ENCODE measurements at regions not wholly inside any gene's neighbourhood (a gene's known extent, or its start where the extent isn't known, plus 50 kb on each side); places are given as distances from the start of the nearest gene placed in this dataset.

DNA sequence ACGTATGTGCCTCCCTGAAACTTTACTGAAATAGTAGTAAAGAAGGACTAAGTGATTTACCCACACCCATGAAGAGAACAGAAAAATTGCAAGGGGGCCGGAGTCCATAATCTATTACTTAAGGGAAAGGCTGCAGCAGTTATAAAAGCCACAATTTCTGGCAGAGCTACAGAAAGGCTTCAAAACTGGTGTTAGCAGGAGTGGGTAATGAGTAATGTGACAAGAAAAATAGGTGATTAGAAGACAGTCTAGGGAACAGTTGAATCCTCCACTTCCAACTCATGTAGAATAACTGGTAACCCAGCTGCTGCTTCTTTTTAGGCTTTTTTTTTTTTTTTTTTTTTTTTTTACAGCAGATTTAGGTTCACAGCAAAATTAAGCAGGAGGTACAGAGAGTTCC, 413.3 kb downstream of the SFMBT2 start:
- H3K4me3 ChIP-seq = no peak overlapping the region
- intact Hi-C loops (cut with DNase I) = no loop called here
- H3K27me3 ChIP-seq = no peaks in the 10 kb centered on the region
- H3K4me1 ChIP-seq = no peaks in the 10 kb centered on the region
- no peaks in the 10 kb centered on the region for H3K9me3 ChIP-seq
- TF ChIP-seq, protein P1, sequence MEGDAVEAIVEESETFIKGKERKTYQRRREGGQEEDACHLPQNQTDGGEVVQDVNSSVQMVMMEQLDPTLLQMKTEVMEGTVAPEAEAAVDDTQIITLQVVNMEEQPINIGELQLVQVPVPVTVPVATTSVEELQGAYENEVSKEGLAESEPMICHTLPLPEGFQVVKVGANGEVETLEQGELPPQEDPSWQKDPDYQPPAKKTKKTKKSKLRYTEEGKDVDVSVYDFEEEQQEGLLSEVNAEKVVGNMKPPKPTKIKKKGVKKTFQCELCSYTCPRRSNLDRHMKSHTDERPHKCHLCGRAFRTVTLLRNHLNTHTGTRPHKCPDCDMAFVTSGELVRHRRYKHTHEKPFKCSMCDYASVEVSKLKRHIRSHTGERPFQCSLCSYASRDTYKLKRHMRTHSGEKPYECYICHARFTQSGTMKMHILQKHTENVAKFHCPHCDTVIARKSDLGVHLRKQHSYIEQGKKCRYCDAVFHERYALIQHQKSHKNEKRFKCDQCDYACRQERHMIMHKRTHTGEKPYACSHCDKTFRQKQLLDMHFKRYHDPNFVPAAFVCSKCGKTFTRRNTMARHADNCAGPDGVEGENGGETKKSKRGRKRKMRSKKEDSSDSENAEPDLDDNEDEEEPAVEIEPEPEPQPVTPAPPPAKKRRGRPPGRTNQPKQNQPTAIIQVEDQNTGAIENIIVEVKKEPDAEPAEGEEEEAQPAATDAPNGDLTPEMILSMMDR (IDR thresholded peaks at IDR 0.05) = no peak
- ATAC-seq (no peak), DNase-seq (no peak)
- H3K36me3 ChIP-seq = no peaks in the 10 kb centered on the region
- no peak overlapping the region for H3K27ac ChIP-seq

DNA sequence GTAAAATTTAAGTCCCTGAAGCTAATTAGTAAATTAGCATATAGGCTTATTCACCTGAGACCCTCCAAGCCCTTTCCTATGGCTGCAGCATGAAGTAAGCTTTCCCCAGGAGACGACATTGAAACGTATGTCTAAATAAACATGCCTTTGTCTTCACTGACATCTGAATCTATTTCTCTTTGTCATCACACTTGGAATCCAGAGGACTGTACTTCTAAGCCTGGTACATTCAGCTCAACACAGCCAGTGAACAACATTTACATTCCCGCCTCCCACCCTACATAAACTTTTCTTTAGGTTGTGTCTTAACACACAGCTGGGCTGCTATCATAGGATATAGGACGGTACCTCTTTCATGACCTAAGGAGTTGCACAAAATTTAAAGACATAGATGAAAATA, 414.4 kb downstream of the SFMBT2 start:
- Histone ChIP-seq H3K36me3 (no peaks in the 10 kb centered on the region), H3K4me3 (no peak overlapping the region), H3K9me3 (no peaks in the 10 kb centered on the region), H3K27me3 (no peaks in the 10 kb centered on the region), H3K4me1 (no peaks in the 10 kb centered on the region), H3K27ac (no peak overlapping the region)
- TF ChIP-seq, protein P1 (IDR thresholded peaks at IDR 0.05) = no peak
- ATAC-seq (no peak), DNase-seq (no peak)
- intact Hi-C loops (cut with DNase I) = no loop called here

DNA sequence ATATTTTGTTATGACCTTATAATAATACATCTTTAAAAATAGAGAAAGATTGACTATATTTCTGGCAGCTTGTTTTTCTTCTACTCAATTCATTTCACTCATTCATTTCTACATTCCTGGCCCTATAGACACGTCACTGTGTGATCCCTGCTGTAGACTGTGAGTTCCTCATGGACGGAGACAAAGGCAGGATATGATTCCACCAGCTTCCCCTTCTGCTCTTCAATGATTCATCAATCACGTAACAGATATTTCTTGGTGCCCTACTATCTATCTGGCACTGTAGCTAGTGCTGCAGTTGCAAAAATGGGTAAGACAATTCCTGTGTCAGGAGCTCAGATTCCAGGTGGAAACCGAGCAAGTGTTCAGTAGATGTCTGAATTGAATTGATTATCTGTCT, 415.0 kb downstream of the SFMBT2 start:
- H3K4me3 ChIP-seq = no peak overlapping the region
- no peaks in the 10 kb centered on the region for H3K27me3 ChIP-seq
- no peaks in the 10 kb centered on the region for H3K9me3 ChIP-seq
- intact Hi-C loops (cut with DNase I) = no loop called here
- ATAC-seq (peak; percentile 73), DNase-seq (no peak)
- H3K4me1 ChIP-seq = no peaks in the 10 kb centered on the region
- no peak overlapping the region for H3K27ac ChIP-seq
- H3K36me3 ChIP-seq = no peaks in the 10 kb centered on the region
- TF ChIP-seq, protein P1 (IDR thresholded peaks at IDR 0.05) = no peak

DNA sequence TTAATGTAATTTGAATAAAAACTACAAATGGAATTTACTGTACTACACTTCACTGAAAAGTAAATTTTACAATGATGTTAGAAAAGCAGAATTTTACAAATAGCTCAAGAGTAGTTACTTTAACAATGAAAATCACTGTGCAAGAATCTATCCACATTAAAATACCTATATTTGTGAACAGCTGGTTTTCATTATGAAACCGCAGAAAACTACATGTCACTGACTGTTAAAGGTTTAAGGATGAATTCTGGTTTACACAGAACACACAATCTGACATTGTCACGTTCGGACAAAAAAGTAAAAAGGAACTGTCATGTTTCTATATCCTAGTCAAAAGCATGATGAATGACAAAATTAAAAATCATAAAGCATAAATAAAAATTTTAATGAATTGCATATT, 415.3 kb upstream of the PRKCQ start:
- no peak overlapping the region for H3K4me3 ChIP-seq
- ATAC-seq (no peak), DNase-seq (no peak)
- no peaks in the 10 kb centered on the region for H3K4me1 ChIP-seq
- TF ChIP-seq, protein P1 (IDR thresholded peaks at IDR 0.05) = no peak
- intact Hi-C loops (cut with DNase I) = no loop called here
- H3K27ac ChIP-seq = no peak overlapping the region
- H3K9me3 ChIP-seq = no peaks in the 10 kb centered on the region
- no peaks in the 10 kb centered on the region for H3K36me3 ChIP-seq
- no peaks in the 10 kb centered on the region for H3K27me3 ChIP-seq

DNA sequence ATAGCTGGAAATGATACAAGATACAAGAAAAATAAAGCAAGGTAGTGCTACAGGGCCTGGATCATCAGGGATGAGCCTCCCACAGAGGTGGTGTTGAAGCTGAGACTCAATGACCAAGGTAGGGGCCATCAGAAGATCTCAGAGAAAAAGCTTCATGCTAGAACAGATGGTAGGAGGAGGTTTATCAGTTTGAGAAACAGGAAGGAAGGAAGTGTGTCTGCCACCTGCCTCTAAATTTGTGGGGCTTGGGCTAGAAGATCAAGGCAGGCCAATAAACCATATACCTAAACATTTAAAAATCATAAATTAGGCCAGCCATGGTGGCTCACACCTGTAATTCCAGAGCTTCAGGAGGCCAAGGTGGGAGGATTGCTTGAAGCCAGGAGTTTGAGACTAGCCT, 410.8 kb upstream of the PRKCQ start:
- H3K9me3 ChIP-seq = no peaks in the 10 kb centered on the region
- H3K4me3 ChIP-seq = no peak overlapping the region
- H3K27me3 ChIP-seq = no peaks in the 10 kb centered on the region
- intact Hi-C loops (cut with DNase I) = no loop called here
- no peaks in the 10 kb centered on the region for H3K36me3 ChIP-seq
- no peak for ATAC-seq
- no peak overlapping the region for H3K27ac ChIP-seq
- no peaks in the 10 kb centered on the region for H3K4me1 ChIP-seq
- TF ChIP-seq, protein P1 (IDR thresholded peaks at IDR 0.05) = no peak
- DNase-seq = no peak

DNA sequence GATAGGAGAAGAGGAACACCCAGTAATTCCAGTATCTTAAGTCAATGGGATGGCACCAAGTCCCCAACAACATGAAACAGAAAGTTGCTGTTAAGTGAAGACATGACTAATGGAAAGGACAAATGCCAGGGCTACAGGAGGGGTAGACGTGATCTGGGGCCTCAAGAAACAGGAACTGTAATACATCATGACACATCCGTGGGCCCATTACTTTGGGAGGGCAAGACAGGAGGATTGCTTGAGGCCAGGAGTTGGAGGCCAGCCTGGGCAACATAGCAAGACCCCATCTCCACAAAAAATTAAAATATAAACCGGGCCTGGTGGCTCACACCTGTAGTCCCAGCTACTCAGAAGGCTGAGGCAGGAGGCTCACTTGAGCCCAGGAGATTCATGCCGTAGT, 408.6 kb upstream of the PRKCQ start:
- no peaks in the 10 kb centered on the region for H3K36me3 ChIP-seq
- intact Hi-C loops (cut with DNase I) = no loop called here
- H3K4me1 ChIP-seq = no peaks in the 10 kb centered on the region
- DNase-seq = no peak
- no peak overlapping the region for H3K4me3 ChIP-seq
- no peaks in the 10 kb centered on the region for H3K27me3 ChIP-seq
- peak; percentile 58 for ATAC-seq
- no peaks in the 10 kb centered on the region for H3K9me3 ChIP-seq
- TF ChIP-seq, protein P1 (IDR thresholded peaks at IDR 0.05) = no peak
- no peak overlapping the region for H3K27ac ChIP-seq
